H7 (cell line): ENCODE measurements at regions not wholly inside any gene's neighbourhood (a gene's known extent, or its start where the extent isn't known, plus 50 kb on each side); places are given as distances from the start of the nearest gene placed in this dataset.

Experiments
- DNase-seq: peaks from one replicate; pipeline ENCODE4 v3.0.0; 2012
- H3K27me3 ChIP-seq: 2 replicates; pipeline ENCODE4 v1.6.0; 2011; ENCODE audit warnings: mild to moderate bottlenecking, low read length; ENCODE audit not compliant: control insufficient read depth, insufficient read depth
- H3K36me3 ChIP-seq: replicated peaks from 2 replicates; pipeline ENCODE4 v1.5.1; 2011; ENCODE audit warnings: low read length; ENCODE audit not compliant: control insufficient read depth, insufficient read depth
- H3K4me3 ChIP-seq: 2 replicates; pipeline ENCODE4 v1.5.1; 2011; ENCODE audit warnings: low read depth, mild to moderate bottlenecking, control low read depth, low read length, moderate library complexity; ENCODE audit not compliant: insufficient read depth

GRCh38 chr7:8975681-8976080 lies 542.3 kb downstream of the NXPH1 start:
- H3K27me3 ChIP-seq = no peaks in the 10 kb centered on the region
- no peak overlapping the region for H3K4me3 ChIP-seq
- no peaks in the 10 kb centered on the region for H3K36me3 ChIP-seq
- no peak for DNase-seq

GRCh38 chr7:8982338-8982992 lies 549.1 kb downstream of the NXPH1 start:
- Histone ChIP-seq H3K36me3 (no peaks in the 10 kb centered on the region), H3K27me3 (no peaks in the 10 kb centered on the region), H3K4me3 (no peak overlapping the region)
- DNase-seq = no peak

GRCh38 chr7:8985255-8985654 lies 551.8 kb downstream of the NXPH1 start:
- DNase-seq = no peak
- Histone ChIP-seq H3K4me3 (no peak overlapping the region), H3K27me3 (no peaks in the 10 kb centered on the region), H3K36me3 (no peaks in the 10 kb centered on the region)

- Histone ChIP-seq H3K36me3 (no peaks in the 10 kb centered on the region), H3K4me3 (no peak overlapping the region), H3K27me3 (no peaks in the 10 kb centered on the region)
- DNase-seq = no peak
Observed at GRCh38 chr7:8988267-8988666, 554.9 kb downstream of the NXPH1 start.

GRCh38 chr7:8991159-8991558 lies 557.8 kb downstream of the NXPH1 start:
- DNase-seq = no peak
- Histone ChIP-seq H3K4me3 (no peak overlapping the region), H3K27me3 (no peaks in the 10 kb centered on the region), H3K36me3 (no peaks in the 10 kb centered on the region)

- no peak overlapping the region for H3K4me3 ChIP-seq
- H3K27me3 ChIP-seq = no peaks in the 10 kb centered on the region
- no peaks in the 10 kb centered on the region for H3K36me3 ChIP-seq
- DNase-seq = no peak
Observed at GRCh38 chr7:8998762-8999161, 565.4 kb downstream of the NXPH1 start.

GRCh38 chr7:9013940-9014339 lies 580.5 kb downstream of the NXPH1 start:
- Histone ChIP-seq H3K36me3 (no peaks in the 10 kb centered on the region), H3K4me3 (no peak overlapping the region), H3K27me3 (no peaks in the 10 kb centered on the region)
- peak; percentile 8 for DNase-seq

GRCh38 chr7:9017286-9017685 lies 583.9 kb downstream of the NXPH1 start:
- no peak for DNase-seq
- Histone ChIP-seq H3K36me3 (no peaks in the 10 kb centered on the region), H3K27me3 (no peaks in the 10 kb centered on the region), H3K4me3 (no peak overlapping the region)

GRCh38 chr7:9022456-9022855 lies 589.0 kb downstream of the NXPH1 start:
- H3K27me3 ChIP-seq = no peaks in the 10 kb centered on the region
- H3K4me3 ChIP-seq = no peak overlapping the region
- DNase-seq = no peak
- no peaks in the 10 kb centered on the region for H3K36me3 ChIP-seq

GRCh38 chr7:9023675-9024294 lies 590.4 kb downstream of the NXPH1 start:
- no peak for DNase-seq
- Histone ChIP-seq H3K27me3 (no peaks in the 10 kb centered on the region), H3K4me3 (no peak overlapping the region), H3K36me3 (no peaks in the 10 kb centered on the region)

GRCh38 chr7:9026121-9026520 lies 592.7 kb downstream of the NXPH1 start:
- DNase-seq = no peak
- H3K36me3 ChIP-seq = no peaks in the 10 kb centered on the region

GRCh38 chr7:9028012-9028411 lies 594.6 kb downstream of the NXPH1 start:
- Histone ChIP-seq H3K27me3 (no peaks in the 10 kb centered on the region), H3K36me3 (no peaks in the 10 kb centered on the region), H3K4me3 (no peak overlapping the region)
- DNase-seq = no peak

More at GRCh38 chr7:9026121-9026520, 592.7 kb downstream of the NXPH1 start:
- Histone ChIP-seq H3K4me3 (no peak overlapping the region), H3K27me3 (no peaks in the 10 kb centered on the region)

GRCh38 chr7:9029681-9030530 lies 596.5 kb downstream of the NXPH1 start:
- H3K36me3 ChIP-seq = no peaks in the 10 kb centered on the region
- H3K27me3 ChIP-seq = no peaks in the 10 kb centered on the region
- no peak overlapping the region for H3K4me3 ChIP-seq
- no peak for DNase-seq

- Histone ChIP-seq H3K4me3 (no peak overlapping the region), H3K36me3 (no peaks in the 10 kb centered on the region), H3K27me3 (no peaks in the 10 kb centered on the region)
- no peak for DNase-seq
Observed at GRCh38 chr7:9030976-9031375, 597.6 kb downstream of the NXPH1 start.

- H3K4me3 ChIP-seq = no peak overlapping the region
- H3K27me3 ChIP-seq = no peaks in the 10 kb centered on the region
- no peak for DNase-seq
- H3K36me3 ChIP-seq = no peaks in the 10 kb centered on the region
Observed at GRCh38 chr7:9031386-9031785, 598.0 kb downstream of the NXPH1 start.
